Activated CD4-positive, alpha-beta T cell treated with anti-CD3 and anti-CD28 coated beads, Interleukin-2, amount 50 U/mL, for 24 hours (primary cell): ENCODE measurements at regions not wholly inside any gene's neighbourhood (a gene's known extent, or its start where the extent isn't known, plus 50 kb on each side); places are given as distances from the start of the nearest gene placed in this dataset.
A peak's percentile ranks its signal among the peaks of the same experiment; 100 is the strongest.

Source experiments
- DNase-seq, 2 donors: peaks; one replicate each; pipeline ENCODE4 v3.0.0-alpha.2; 2020; ENCODE audit warnings: low read depth in 1 of 2, low spot score in 1 of 2

DNA sequence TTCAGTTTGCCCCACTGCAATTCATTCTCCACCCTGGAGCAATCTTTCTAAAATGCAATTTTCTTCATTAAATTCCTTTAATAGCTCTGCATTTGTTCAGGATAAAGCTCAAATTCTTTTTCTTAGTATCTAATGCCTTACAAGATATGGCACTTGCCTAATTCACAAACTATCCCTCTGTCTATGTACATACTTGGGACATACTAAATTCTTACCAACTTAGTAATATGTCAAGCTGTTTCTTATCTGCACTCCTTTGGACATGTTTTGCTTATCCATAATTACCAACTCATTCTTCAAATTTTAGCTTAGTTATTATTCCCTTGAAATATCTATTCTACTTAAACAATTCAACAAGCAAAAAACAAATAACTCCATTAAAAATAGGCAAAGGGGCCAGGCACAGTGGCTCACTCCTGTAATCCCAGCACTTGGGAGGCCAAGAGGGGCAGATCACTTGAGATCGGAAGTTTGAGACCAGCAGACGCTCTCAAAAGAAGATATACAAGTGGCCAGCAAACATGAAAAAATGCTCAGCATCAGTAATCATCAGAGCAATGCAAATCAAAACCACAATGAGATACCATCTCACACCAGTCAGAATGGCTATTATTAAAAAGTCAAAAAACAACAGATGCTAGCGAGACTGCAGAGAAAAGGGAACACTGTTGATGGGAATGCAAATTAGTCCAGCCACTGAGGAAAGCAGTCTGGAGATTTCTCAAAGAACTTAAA lies 96.9 kb downstream of the FAM76B start:
- DNase-seq, result no peak

DNA sequence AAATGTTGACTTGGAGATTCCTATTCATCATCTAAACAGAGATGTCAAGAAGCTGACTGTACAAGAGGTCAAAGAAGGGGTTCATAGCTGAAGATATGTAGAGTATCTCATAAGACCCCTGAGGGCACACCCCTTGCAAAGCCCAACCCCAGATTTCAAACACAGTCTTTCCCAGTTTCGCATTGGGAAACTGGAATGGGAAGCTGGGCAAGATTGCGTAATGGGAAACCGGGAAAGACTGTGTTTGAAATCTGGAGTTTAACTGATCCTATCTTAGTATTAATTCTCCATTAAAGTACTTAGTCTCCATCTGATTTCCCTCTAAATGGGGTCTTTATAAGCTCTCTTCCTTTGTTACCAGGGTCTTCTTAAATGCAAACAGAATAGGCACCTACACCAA lies 99.5 kb downstream of the FAM76B start:
- DNase-seq, result no peak

DNA sequence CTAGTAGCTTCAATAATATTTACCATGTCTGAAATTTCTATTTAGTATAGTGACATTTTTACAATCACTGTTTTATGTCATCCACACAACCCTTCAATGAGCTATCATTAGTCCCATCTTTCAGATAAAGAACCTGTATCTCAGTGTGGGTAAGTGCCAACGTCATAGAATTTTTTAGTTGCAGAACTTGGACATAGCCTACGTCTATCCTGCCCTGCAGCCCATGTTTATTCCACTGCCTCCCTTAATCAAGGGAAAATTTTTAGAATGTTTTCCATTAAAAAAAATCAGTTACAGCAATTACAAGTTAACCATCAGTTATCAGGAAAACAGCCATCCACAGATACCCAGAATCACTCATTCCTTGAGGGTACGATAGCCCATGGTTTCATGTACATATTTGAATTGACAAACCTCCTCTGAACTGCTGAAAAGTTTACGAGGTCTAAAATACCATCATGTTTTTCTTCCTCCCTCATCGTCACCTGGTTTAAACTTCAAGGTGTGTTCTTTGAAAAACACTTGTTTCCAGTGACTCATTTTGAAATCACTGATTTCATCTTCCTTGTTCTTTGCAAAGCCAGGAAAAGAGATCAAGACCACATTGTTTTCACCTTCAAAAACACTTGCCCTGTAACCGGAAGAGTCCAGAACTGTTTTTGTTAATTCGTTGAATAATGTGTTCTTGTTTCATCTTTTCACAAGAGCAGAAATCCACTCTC lies 100.9 kb downstream of the FAM76B start:
- no peak for DNase-seq

DNA sequence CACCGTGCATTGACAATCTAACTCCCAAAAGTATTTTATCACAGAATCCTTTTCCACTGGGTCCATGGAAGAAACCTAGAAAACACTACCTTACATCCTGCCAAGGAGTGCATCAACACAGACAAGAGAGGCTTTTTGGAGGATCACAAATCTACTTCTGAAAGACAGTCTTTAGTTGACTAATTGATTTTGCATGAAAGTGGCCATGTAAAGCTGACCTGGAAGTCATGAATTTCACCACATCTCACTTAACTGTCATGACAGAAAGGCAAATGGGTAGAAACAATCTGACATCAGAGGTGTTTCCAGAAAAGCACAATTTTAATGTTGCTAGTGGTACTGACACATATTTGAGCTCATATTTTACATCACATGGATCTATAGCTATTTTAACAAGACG lies 101.6 kb downstream of the FAM76B start:
- no peak for DNase-seq

DNA sequence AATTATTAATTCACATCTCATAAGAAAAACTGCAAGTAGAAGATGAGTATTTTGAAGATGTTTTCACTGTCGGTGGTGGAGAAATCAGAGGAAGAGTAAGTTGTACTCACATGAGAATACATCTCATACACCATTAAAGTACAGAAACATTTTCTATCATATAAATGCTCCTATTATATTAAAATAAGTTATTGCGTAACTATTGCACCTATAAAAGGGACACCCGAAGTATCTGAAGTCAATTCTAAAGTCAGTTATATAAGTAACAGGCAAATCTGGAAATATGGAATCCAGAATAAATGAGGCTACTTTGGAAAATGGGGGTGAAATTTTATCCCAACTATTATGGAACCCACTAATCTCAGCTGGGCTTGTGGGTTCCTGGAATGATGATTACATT lies 103.3 kb downstream of the FAM76B start:
- DNase-seq, result no peak

DNA sequence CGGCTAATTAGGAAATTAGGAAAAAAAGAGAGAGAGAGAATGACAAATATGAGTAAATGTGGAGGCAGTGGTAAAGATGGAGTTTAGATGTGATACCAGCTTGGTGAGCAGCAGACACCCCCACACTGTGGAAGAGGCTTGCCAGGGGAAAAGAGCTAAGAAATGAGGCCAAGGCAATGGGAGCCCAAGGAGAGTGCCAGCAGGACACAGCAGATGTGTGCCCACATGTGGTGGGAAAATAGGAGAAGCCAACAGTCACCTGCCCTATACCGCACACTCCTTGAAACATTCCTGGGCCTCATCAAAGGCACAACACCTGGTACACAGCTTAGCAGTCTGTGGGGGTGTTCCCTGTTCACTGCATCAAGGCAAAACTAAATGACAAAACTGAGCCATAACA lies 104.9 kb downstream of the FAM76B start:
- no peak for DNase-seq

DNA sequence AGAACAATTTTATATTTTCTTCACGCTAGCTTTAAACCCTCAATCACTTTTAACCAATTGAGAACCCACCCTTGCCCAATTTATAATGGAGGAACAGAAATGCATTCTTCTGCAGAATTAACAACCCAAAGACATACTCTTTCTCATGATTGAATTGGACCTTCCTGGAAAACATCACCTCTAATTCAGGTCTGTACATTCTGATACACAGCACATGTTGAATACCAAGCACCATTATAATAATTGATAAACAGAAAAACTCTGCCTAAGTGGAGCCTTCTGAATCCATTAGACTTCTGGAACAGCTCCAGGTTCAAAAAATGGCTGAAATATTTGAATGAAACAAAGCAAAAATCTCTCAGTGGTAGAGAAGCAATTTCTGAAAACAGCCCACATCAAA lies 105.4 kb downstream of the FAM76B start:
- DNase-seq, result no peak

DNA sequence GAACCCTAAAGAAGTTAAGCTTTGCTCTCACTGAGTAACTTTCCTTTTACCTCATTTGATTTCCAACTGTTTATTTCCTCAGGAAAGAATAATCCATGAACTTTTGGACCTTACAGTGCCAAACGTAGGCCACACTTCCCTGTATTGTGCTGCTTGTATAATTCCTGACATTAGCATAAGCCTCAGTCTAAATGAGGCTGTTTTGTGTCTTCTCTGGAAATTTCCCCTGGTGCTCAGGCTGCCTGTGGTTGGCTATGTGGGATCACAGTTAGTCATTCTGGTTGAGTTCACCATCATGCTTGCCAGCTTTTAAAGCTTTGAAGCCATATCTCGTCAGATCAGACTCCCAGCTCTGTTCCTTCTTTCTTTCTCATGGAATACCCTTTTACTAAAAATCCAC lies 107.0 kb downstream of the FAM76B start:
- DNase-seq, result no peak

DNA sequence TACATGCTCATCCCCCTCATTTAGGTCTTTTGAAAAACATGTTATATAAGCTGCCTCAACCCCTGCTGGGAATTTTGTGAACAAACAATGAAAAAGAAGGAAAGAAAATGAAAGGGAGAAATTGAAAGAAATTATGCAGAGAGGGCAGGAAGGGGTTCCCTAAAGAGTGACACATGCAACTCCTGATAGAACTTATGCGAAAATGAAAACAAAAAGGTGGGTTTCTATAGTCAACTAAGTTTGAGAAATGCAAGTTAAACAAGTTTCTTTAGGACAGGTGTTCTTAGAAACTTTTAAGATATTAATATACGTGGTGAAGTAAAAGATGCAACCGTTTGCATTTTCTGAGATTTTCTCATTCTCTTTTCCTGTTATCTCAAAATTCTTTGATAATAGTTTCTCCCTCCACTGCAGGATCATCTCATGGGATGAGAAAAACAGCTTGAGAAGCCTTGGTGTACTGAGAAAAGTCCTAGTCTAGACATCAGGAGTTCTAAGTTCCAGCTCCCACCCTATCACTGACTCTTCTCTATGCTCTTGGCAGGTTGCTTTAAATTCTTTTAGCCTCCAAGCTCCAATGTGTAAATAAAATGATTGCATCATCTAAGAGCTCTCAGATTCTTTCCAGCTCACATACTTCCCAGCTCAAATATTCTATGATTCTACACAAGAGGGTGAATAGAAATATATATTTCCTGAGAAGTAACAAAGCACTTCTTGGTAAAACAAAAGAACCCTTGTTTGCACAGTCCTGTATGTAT lies 109.2 kb downstream of the FAM76B start:
- DNase-seq, result no peak

DNA sequence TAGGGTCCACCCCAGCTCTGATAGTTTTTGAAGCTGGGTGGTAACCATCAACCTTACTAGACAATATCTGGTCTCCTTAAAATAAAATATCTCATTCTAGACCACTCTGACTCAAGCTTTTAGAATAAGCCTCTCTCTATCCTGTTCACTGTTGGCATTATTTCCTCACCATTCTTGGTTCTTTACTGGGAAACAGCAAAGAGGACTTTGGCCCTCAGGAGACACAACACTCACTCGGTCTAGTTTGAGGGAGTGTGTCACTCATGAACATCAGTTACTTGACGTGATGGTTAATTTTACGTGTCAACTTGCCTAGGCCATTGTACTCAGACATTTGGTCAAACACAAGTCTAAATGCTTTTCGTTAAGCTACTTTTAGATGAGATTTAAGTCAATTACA lies 110.6 kb downstream of the FAM76B start:
- no peak for DNase-seq

DNA sequence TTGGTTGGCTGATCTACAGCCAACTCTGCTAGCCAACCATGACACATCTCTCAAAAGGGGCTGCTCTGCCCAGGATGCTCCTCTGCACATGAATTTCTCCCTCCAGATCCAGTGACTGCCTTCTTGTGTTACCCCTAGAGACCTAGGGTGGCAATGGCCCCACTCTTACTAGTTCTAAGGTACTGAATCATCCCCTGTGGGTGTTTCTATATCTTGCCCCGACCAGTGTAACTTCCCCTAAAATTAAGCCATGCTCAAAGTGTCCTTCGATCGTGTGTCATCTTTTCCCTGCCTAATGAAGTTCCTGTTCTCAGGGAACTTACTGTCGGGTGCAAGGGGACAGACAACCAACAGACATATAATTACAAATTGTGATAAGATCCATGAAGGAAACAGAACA lies 113.3 kb downstream of the FAM76B start:
- DNase-seq, result no peak

DNA sequence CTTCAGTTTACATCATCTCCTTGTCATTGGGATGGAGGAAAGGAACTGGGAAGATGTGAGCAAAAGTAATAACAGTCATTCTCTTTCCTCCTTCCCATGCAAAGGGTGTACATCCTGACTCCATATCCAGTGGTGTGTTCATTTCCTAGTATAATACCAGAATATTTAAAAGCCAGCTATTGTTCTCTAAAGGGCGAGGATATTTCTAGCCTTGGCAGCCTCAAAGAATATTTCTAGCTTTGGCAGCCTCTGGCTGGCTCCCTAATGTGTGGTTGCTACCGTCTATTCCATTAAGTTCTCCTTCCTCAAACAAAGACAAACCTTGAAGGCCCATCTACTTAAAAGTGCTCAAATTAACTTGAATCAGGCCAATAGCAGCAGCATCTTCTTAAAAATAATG lies 114.0 kb downstream of the FAM76B start:
- DNase-seq, result no peak

DNA sequence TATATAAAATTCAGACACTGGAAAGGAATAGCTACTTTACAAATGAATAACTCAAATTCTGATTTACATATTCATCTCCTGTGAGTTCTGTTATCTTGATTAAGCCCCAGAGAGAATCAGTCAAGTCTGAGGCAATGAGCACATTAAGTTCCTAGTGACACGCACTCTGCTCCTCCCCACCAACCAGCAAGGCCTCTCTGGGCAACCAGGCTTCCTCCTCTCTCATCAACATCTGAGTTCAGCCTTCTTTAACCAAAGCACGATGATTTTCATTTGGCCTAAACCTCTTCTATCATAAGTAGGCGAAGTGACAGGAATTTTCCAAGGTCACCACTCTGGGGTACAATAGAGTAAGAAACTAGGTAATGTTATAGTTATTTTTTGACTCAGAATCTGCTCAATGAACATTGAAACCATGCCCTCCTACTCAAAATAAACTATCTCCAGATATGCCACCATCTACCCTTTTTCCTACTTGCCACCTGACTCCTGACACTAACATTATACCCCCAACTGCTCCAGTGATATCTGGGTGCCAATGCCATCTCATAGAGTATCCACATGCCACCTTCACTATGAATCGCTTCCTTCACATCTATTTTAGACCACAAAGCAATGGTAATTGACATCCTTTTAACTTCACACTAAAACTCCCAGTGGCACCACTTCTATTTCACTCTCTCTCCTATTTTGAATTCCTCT lies 114.8 kb downstream of the FAM76B start:
- peak in 1 of 2 donors; percentile 31 for DNase-seq

DNA sequence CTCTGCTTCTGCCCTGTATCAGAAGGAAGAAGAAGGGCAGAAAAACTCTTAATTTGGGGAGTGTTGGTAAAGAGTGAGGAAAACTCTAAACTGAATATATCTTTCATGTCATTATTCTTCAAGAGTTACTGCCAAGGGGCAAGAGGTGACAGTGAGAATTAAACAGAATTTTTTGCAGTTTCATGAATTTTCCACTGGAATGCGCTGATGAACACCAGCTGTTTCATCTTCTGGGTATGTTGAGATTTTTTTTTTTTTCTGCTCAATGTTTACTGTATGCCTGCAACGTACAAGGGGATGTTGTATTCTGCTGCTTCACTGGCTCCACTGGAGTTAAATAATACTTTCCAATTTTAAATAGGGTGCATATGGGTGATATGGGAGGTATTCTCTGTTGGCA lies 117.8 kb downstream of the FAM76B start:
- no peak for DNase-seq

DNA sequence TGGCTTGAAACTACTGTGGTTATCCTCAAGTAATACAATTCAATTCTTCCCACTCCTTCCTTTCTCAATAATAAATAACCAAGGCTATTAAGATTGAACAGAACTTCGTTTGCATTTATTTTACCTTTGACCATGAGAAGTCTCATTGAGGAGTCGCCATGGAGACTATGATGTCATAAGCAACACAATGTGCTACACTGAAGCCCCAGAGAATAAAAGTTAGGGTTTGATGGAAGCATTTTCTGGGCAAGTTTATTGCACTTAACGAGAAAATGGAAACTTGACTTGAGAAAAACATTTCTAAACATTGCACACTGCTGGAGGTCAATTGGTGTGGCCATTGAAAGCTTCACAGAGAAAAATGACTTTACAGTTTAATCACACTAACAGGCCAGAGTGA lies 121.5 kb downstream of the FAM76B start:
- no peak for DNase-seq

DNA sequence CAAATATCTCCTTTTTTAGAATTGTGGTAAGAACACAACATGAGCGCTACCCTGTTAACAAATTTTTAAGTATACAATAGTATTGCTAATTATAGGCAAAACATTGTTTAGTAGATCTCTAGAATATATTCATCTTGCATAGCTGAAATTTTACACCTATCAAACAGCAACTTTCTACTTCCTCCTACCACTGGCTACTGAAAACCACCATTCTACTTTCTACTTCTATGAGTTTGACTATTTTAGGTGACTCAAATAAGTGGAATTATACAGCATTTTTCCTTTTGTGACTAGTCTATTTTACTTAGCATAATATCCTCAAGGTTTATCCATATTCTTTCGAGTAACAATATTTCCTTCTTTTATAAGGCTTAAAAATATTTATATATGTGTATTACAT lies 128.4 kb downstream of the FAM76B start:
- DNase-seq, result no peak

DNA sequence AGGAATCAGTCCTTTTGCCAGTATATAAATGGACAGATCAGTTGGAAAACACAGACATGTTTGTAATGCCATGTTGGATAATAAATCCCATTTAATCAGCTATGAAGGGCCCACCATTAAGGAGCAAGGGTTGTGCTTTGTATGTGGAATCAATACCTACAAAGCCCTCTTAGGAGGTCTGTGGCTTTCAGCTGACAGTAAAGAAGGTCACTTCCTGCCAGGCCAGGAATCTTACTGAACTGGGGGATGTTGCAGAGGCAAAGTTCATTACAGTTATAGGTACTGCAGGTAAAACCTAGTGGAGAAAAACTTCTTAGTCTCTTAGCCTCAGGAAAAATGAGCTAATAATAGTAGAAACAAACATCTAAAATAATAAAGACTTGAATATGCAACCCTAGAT lies 129.5 kb downstream of the FAM76B start:
- DNase-seq, result no peak

DNA sequence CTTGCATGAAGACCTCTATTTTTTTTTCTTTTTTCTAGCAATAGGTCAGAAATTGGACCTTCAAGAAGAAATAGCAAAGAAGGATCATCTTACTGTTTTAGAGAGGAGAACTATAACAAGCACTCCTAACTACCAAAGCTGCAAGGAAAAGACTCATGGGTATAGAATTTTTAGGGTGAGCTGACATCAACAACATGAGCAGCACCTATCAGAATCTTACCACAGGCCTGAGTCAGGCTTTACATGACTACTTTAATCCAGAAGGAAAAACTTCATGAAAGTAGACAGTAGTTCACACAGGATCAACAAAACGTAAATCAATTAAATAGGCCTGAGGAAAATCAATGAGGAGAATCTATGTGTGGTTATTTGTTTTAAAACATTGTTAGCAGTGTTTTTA lies 130.5 kb downstream of the FAM76B start:
- DNase-seq, result no peak

DNA sequence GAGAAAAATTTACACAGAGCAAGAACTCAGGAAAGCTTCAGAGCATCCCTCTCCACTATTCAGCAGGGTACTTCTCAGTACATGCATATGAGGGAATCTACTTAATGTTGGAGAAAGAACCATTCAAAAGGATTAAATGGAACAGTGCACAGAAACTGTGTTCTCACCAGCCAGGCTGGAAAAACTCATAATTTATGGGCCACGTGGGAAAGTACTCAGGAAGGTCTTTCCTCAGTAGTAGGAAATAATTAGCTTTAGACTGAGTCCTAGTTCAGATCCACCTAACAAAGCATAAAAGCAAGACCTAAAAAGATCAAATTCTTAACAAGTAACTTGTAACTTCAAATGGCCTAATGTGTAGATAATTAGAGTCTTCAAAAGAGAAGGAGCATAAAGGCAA lies 134.0 kb downstream of the FAM76B start:
- no peak for DNase-seq

DNA sequence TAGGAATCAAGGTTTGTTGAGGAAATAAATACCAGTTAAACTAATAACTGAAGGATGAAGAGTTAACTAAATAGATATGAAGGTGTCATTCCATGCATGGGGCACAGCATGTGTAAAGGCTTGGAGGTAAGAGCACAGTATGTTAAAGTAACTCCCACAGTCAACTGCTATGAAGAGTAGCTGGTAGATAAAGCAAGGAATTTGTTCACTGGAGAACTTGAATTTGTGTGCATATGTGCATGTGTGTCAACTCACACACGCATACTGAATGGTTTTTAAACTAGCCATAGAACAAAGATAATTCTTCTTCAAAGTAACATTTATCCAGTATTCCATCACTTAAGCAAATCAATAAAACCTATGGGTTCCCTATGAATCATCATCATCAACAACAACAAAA lies 135.9 kb downstream of the FAM76B start:
- no peak for DNase-seq

DNA sequence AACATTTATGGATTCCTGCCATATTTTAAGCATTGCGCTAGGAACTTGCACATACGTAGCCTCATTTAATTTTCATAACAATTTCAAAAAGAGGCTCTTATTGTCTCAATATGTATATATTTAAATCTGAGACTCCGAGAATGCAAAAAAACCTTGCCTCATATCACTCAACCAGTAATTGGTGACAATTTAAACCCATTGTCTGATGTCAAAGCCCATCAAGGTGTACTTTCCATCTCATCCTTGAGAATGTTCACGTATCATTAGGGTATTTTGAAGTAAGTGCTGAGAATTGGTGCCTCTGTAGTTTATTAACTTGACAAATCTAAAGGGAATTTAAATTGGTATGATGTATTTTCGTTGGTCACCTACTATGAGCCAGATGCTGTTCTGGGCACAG lies 136.5 kb downstream of the FAM76B start:
- DNase-seq, result no peak

DNA sequence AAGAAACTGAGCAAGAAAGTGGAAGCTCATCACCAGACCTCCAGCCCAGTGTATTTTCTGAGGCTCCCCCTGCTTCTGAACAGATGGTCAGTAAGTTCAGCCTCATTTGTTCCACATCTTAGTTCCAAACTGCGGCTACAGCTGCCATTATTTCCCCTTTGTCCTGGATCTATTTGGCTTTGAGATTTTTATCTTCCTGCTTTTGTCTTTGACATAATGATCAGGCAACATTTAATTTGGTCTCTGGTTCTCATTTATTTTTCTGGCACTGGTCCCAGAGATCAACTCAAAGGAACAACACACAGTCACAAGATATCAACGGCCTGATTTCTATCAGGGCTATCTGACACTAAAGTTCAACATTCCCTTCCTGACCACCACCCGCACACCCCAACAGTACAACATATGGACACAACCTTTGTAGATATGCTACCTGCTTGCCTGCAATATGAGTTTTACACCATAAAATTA lies 137.5 kb downstream of the FAM76B start:
- DNase-seq, result no peak
